ENCODE measurements at regions not wholly inside any gene's neighbourhood (a gene's known extent, or its start where the extent isn't known, plus 50 kb on each side); places are given as distances from the start of the nearest gene placed in this dataset.
"Not testable (repeated sequence)": the region's sequence is repeated elsewhere in the genome, so short reads cannot be mapped to it uniquely, and the experiment has no call there.

GRCh38 chr6:112464901-112465665 lies 118.0 kb downstream of the RFPL4B start:
- no peak for FAIRE-seq

DNA sequence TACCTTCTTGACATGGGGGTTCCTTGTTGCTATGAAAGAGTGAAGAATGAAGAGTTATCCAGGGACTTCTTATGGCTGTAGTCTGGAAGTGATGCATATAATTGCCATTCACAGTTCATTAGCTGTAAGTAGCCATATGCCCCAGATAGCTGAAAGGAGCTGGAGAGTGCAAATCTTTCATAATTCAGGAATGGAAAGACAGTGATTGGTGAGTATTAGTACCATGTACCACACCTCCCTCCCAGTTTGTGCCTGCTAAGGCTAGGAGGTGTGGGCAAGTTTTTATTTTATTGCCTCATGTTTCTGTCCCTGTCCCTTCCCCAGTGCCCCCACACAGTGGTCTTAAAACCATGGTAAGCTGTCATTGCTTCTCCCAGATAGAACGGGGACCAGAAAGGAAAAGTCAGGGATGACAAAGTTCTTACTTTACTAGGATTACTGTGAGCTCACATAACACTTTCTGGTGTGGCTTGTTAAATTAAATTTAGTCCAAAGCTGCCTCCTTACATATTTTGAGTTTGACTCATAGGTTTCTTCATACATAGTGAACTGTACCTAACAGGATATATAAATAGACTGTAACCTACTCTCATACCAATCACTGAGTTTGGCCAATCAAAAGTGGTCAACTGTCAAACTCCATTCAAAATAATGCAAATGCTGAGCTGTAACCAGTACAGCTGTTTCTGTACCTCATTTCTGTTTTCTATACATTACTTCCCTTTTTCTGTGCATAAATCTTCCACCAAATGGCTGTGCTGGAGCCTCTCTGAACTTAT lies 119.4 kb downstream of the RFPL4B start:
- no peak for FAIRE-seq

DNA sequence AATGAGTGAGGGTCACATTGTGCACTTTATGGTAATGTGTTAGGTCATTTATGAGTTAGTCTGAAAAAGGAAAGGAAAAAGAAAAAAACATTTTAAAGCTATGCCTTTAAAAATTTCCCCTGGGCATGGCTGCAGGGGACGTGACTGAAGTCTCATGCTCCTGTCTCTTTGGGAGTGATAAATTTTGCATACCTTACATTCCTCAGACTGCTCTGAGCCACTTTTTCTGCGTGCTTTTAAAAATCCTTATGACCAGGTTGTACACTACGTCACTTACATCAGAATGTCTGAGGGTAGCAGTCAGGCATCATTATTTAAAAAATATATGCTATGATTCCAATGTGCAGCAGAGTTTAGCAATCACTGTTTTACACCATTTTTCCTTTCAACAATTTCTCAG lies 121.2 kb downstream of the RFPL4B start:
- FAIRE-seq: no peak

GRCh38 chr6:112469306-112469705 lies 122.2 kb downstream of the RFPL4B start:
- FAIRE-seq: no peak

DNA sequence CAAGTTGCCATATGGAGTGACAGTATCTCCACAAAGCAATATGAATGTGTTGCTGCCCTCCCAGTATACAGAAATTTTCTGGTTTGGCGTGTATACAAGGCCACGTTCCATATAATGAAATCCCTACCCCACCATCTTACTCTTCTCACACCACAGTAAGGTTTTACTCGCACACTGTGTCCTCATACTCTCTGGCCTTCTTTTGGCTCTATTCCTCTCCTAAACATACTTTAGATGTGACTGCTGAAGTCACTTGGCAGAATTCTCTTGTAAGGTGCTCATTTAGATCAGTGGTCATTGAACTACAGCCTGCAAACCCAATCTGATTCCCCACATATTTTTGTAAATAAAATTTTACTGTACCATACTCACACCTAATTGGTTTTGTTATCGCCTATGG lies 123.2 kb downstream of the RFPL4B start:
- no peak for FAIRE-seq

DNA sequence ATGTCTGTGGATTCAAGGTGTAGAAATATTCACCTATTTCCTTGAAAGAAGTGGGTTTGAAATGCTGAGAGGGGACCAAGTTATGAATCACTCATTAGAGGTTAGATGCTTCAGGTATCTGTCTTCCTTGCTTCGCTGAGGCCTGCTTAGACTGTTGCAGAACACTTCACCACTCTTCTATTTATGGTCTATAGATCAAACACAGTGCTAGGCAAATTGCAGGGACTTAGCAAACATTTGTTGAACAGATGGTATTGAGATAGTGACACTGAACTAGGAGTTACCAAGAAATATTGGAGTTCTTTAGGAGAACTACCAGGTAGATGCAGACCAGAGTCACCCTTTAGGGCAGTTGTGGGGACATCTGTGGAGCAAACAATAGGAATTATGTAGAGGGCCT lies 123.8 kb downstream of the RFPL4B start:
- FAIRE-seq: no peak

- no peak for FAIRE-seq
These were observed 128.0 kb downstream of the RFPL4B start for GRCh38 chr6:112475083-112475482.

DNA sequence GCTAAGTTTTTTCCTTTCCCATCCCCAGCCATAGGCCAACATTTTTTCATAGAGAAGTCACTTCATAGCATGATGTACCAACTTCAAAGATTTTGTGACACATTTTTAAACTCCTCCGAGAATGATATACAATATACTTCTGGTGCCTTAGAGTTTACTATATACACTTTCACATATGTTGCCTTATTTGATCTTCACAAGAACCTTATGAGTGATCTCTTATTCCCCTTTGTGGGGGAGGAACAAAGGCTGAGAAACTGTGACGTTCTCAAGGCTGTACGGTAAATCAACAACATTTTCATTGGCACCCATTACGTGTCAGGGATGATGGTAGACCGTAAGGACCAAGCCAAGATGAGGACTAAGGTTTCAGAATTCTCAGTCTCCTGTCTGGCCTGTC lies 130.0 kb downstream of the RFPL4B start:
- FAIRE-seq: no peak

DNA sequence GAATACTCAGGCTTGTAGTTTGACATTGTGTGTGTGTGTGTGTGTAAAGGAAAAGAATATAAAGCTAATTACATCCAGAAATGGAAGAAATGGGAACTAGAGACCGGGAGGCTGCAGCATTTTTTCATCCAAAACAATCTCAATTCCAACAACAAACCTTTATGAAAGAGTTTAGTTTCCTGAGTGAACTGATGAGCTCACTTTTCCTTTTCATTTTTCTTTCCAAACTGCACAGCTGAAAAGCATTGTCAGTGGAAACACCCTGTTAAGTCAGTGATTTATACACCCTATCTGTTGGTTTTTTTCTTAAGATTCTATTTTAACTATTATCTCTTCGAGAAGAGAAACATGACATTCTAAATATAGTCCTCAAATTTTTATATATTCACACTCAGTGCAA lies 130.9 kb downstream of the RFPL4B start:
- no peak for FAIRE-seq

- FAIRE-seq: not testable (repeated sequence)
These were observed 132.8 kb downstream of the RFPL4B start for GRCh38 chr6:112479975-112480374.

DNA sequence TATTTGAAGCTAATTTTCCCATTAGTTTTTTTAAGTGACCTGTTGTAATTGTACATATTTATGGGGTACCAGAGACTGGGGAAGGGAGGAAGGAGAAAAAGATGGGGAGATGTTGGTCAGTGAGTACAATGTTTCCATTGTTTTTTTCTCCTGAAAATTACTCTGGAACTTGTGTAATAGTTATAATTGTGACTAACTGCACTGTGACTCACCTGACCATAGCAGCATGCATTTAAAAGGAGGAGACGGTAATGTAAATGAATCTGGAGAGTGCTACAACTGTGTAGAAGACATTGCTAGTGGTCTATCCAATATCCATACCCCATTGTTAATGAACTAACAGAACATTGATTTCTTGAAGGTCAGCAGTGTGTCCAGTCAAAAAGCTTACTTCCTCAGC lies 133.4 kb downstream of the RFPL4B start:
- FAIRE-seq: no peak

DNA sequence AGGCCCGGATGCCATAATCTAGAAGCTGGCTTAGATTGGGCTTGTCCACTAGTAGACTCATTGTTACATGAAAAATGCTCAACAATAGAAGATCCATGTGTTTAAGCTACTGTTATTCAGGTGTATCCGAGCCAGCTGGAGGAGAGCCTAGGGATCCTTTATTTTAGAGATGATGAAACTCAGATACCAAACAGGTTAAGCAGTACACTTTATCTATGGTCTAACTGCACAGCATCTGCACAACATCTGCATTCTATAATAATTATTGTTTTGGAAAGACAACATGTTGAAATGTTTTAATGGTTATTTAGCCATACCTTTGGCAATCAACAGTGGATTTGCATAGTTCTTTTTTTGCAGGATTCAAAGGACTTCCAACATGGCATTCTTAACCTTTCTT lies 134.1 kb downstream of the RFPL4B start:
- FAIRE-seq: no peak

- FAIRE-seq: no peak
These were observed 135.2 kb downstream of the RFPL4B start for GRCh38 chr6:112482373-112482772.

DNA sequence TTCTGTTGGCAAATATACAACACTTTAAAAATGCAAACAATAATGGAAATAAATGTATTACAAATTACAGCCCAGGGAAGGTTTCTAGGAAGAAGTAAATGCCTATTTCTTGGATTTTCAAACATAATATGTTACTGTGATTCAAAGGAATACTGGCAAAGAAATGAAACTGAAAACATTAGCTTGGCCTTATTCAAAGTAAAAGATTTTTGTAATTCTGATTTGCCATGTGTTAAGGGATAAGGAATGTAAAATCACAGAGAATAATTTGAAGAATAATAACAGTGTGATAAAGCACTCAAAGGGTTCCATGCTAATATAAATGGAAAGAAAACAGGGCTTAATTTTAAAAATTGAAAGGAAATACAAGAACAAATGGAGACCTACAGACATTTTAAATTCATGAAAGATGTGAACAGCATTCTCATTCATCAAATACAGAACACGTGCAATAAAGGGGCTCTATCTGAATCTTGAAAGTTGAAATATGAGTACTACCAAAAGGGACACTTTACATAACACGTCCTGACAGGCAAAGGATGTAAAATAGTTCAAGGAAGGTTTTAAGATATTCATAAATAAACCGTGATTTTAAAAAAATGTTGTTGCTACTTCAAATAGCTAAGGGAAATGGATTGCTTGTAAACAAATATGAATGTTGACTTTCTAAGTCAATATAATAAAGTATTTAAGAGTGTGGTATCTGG lies 138.1 kb downstream of the RFPL4B start:
- FAIRE-seq: no peak

DNA sequence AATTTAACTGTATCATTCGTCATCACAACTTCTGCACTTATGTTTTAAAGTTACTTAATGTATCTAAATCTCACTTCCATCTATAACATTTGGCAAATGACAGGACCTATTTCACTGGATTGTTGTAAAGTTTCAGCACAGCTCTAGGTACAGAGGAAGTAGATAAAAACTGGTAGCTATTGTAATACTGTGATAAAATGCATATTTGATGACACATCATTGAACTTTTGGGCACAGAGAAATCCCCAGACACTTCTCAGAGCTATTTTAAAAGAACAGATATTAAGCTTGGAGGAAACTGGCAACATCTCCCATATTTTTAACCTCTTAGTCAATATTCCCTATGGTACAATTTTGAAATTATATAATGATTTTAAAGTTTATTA lies 138.7 kb downstream of the RFPL4B start:
- FAIRE-seq: no peak

DNA sequence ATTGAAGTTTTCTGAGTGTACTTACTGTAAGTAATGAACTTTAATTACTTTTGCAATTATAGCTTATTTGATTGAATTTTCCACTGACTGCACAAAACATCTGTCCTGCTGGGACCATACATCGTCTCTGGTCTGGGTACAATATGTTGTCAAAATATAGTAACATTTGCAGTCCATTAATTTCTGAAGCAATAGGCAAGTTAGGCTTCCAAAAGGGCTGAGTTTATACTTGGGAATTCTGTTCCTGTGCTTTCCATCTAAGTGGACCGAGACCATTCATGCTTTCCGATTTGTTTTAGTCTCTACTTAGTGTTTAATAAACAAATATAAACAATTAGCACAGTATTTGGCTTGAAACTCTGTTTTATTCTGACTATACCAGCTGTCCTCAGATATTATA lies 139.3 kb downstream of the RFPL4B start:
- FAIRE-seq: no peak

DNA sequence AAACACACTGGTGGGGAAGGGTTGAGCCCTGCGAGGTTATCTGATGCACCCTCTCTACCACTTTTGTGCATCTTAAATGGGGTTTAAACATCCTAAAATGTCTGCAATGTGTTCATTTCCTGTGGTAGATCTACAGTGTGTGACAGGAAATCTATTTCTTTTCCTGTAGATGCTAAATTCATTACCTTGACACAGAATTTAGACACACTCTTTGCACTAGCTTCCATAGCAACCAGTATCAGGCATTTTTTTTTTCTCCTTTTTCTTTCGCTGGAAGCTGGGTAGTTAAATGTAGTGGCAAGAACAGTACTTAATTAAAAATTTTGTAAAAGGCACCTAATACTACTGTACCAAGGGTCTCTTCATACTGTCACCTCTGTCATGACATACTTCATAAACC lies 141.1 kb downstream of the RFPL4B start:
- FAIRE-seq: no peak

GRCh38 chr6:112501705-112502104 lies 154.6 kb downstream of the RFPL4B start:
- no peak for FAIRE-seq

DNA sequence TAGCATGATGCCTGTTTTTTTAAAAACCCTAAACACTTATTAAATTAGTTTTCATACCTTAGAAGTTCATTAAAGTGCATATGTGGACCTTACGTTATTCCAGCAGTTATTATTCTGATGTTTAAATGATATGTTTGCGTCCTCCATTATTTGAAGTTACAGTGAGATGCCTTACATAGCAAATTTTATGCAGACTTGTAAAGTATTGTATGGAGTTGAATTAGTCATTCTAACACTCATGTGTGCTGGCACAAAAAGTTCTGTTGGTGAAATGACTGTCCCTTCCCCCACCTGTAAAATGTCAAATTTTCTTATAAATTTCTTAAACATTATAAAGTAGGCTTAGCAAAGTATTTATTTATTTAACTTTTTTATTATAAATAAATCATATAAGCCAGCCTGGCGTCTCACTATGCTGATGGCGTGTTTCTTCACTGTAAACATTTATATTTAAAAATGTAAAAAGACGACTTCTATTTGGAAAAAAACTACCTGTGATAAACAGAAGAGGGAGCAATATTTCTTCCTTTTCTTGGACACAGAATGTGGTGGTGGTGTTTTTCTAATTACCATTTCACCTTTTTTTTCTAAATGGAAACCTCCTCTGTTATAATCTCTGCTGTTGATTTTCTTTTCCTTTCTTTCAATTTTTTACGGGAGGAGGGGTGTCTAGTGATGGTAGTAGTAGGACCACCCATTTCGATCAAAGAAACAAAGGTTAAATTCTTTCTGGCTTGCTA lies 155.4 kb downstream of the RFPL4B start:
- no peak for FAIRE-seq

- no peak for FAIRE-seq
These were observed 156.0 kb downstream of the RFPL4B start for GRCh38 chr6:112503091-112503596.

GRCh38 chr6:112504621-112505020 lies 157.5 kb downstream of the RFPL4B start:
- no peak for FAIRE-seq

DNA sequence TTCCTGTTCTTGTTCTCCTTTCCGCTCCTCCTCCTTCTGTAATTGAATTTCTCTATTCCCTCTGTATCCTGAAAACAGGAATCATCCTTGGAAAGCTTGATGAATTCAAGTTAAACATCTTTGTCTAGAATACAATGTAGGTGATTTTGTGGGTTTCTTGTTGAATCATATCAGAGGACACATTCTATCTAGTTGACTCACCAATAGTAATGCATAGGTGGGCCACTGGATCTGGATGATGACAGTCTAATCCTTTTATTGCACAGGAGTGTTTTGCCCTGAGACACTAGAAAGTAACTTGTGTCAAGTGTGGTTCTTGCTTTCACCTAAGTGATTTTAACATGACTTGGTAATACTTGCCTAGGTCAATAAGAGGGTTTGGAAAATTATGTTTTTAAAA lies 164.3 kb downstream of the RFPL4B start:
- FAIRE-seq: no peak

GRCh38 chr6:112513175-112513574 lies 166.0 kb downstream of the RFPL4B start:
- no peak for FAIRE-seq

Measured in G401.6 (cell line).